Lower lobe of right lung (tissue), 2 donors: ENCODE measurements at regions not wholly inside any gene's neighbourhood (a gene's known extent, or its start where the extent isn't known, plus 50 kb on each side); places are given as distances from the start of the nearest gene placed in this dataset.
A peak's percentile ranks its signal among the peaks of the same experiment; 100 is the strongest.

ENCODE experiments used
- ATAC-seq, 2 donors: fragments of 200-7000 bp; cut with Tn5 transposase; one replicate each; pipeline ENCODE4 v1.9.1; 2020 to 2022; ENCODE audit warnings: mild to moderate bottlenecking in 2 of 2, moderate library complexity in 2 of 2
- DNase-seq: peaks from one replicate; pipeline ENCODE4 v3.0.0-alpha.2; 2020
- H3K27ac ChIP-seq: fragments of 200-600 bp; one replicate; pipeline ENCODE4 v1.8.0; 2022
- H3K27me3 ChIP-seq: fragments of 200-600 bp; one replicate; pipeline ENCODE4 v1.8.0; 2022; ENCODE audit warnings: low read depth
- H3K36me3 ChIP-seq: fragments of 200-600 bp; one replicate; pipeline ENCODE4 v1.8.0; 2022; ENCODE audit warnings: mild to moderate bottlenecking
- H3K4me1 ChIP-seq: fragments of 200-600 bp; one replicate; pipeline ENCODE4 v1.8.0; 2022
- H3K4me3 ChIP-seq: fragments of 200-600 bp; one replicate; pipeline ENCODE4 v1.8.0; 2022; ENCODE audit warnings: mild to moderate bottlenecking
- H3K9me3 ChIP-seq: fragments of 200-600 bp; one replicate; pipeline ENCODE4 v1.8.0; 2022
- intact Hi-C: fragments of 100-400 bp; cut with DNase I; formaldehyde crosslinking; loops from one replicate; pipeline ENCODE4 v1.11.0; 2022
- TF ChIP-seq, protein P1 (sequence below): fragments of 200-600 bp; IDR thresholded peaks from one replicate; pipeline ENCODE4 v1.8.0; 2022; ENCODE audit warnings: antibody characterized with exemption, mild to moderate bottlenecking
- donor health status: DM: no; HTN: yes; CAD: no; lungs with severe emphysema.

DNA sequence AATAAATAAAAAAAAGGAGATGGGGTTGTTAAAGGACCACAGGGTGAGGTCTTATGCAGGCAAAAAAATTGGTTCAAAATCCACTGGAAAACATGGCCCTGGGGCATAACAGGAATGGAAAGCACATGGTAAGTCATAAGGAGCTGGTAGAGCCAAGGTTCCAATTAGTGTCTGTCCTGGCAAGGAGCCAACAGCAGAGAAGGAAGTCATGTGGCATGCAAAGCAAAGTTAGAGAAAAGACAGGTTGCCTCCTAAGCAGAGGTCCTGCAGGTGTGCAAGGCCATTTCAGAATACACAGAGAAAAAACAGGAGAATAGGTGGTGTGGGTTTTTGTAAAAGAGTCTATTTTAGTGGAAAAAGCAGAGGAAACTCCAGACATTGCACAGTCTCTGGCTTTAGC lies 1881.7 kb downstream of the ARAP2 start:
- TF ChIP-seq, protein P1, sequence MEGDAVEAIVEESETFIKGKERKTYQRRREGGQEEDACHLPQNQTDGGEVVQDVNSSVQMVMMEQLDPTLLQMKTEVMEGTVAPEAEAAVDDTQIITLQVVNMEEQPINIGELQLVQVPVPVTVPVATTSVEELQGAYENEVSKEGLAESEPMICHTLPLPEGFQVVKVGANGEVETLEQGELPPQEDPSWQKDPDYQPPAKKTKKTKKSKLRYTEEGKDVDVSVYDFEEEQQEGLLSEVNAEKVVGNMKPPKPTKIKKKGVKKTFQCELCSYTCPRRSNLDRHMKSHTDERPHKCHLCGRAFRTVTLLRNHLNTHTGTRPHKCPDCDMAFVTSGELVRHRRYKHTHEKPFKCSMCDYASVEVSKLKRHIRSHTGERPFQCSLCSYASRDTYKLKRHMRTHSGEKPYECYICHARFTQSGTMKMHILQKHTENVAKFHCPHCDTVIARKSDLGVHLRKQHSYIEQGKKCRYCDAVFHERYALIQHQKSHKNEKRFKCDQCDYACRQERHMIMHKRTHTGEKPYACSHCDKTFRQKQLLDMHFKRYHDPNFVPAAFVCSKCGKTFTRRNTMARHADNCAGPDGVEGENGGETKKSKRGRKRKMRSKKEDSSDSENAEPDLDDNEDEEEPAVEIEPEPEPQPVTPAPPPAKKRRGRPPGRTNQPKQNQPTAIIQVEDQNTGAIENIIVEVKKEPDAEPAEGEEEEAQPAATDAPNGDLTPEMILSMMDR = no peak
- no peaks in the 10 kb centered on the region for H3K36me3 ChIP-seq
- intact Hi-C loops = no loop called here
- no peak overlapping the region for H3K4me3 ChIP-seq
- H3K27ac ChIP-seq = no peak overlapping the region
- ATAC-seq = no peak
- no peaks in the 10 kb centered on the region for H3K4me1 ChIP-seq
- H3K9me3 ChIP-seq = no peaks in the 10 kb centered on the region
- H3K27me3 ChIP-seq = no peaks in the 10 kb centered on the region
- DNase-seq = no peak

GRCh38 chr4:34363842-34364241 lies 1880.5 kb downstream of the ARAP2 start:
- Histone ChIP-seq H3K36me3 (no peaks in the 10 kb centered on the region), H3K4me3 (no peak overlapping the region), H3K4me1 (no peaks in the 10 kb centered on the region), H3K9me3 (no peaks in the 10 kb centered on the region), H3K27ac (no peak overlapping the region), H3K27me3 (no peaks in the 10 kb centered on the region)
- DNase-seq (no peak), ATAC-seq (peak in 1 of 2 donors; percentile 70)
- intact Hi-C loops = no loop called here
- TF ChIP-seq, protein P1 = no peak

DNA sequence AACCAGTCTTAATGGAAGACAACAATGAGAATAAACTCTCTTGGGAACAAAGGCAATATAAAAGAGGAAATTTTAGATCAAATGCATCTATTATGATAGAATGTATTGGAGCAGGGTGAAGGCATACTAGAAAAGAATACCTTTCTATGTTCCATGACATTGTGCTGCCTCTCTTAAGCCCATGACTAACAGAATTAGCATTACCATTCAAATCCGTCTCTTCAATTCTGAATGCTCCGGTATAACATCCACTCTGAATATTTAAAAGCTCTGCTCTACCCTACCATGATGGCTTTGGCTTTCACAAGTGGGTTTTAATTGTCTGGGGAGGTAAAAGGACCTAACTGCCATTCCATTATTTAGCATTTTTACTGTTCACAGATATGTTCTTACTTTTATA lies 1878.4 kb downstream of the ARAP2 start:
- ATAC-seq (no peak), DNase-seq (no peak)
- intact Hi-C loops = no loop called here
- Histone ChIP-seq H3K27ac (no peak overlapping the region), H3K9me3 (no peaks in the 10 kb centered on the region), H3K27me3 (no peaks in the 10 kb centered on the region), H3K36me3 (no peaks in the 10 kb centered on the region), H3K4me3 (no peak overlapping the region), H3K4me1 (no peaks in the 10 kb centered on the region)
- TF ChIP-seq, protein P1 = no peak

DNA sequence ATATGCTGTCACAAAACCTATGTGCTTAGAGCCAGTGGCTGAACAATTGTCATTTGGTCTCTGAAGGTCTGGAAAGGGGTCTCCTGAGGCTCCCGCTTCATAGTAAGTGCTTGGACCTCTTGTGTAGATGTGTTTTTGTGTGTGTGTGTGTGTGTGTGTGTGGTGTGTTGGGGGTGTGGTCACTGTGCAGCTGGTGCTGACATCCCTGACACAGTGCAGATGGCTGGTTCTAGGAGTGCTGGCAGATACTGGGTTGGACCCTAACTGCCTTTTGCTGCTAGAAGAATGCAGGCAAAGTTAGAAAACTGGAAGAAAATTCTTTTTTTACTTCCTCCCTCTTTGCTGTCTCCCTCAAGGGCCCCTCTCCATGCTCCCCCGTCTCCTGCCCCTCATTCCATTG lies 1872.6 kb downstream of the ARAP2 start:
- intact Hi-C loops = no loop called here
- TF ChIP-seq, protein P1 = no peak
- ATAC-seq (no peak), DNase-seq (no peak)
- Histone ChIP-seq H3K9me3 (no peaks in the 10 kb centered on the region), H3K4me3 (no peak overlapping the region), H3K27ac (no peak overlapping the region), H3K36me3 (no peaks in the 10 kb centered on the region), H3K27me3 (no peaks in the 10 kb centered on the region), H3K4me1 (no peaks in the 10 kb centered on the region)

DNA sequence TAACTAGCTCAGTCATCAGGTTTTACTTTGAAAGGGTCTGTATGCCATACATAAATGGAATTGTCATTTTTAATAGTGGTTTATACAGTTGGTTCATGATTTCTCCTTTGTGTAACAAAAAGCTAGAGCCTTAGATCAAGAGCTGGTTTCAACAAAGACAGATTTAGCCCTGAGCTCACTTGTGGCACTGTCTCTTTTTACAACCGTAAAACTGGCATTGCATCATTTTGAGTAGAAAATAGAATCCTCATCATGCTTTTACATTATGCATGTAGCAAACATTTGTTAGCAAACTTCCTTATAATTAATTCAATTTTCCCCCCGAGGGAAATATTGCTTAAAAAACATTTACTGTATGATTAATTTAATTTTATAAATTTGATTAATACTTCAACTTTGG lies 1871.5 kb downstream of the ARAP2 start:
- ATAC-seq (no peak), DNase-seq (no peak)
- no peaks in the 10 kb centered on the region for H3K9me3 ChIP-seq
- H3K27me3 ChIP-seq = no peaks in the 10 kb centered on the region
- TF ChIP-seq, protein P1 = no peak
- H3K27ac ChIP-seq = no peak overlapping the region
- no peak overlapping the region for H3K4me3 ChIP-seq
- H3K36me3 ChIP-seq = no peaks in the 10 kb centered on the region
- H3K4me1 ChIP-seq = no peaks in the 10 kb centered on the region
- intact Hi-C loops = no loop called here

DNA sequence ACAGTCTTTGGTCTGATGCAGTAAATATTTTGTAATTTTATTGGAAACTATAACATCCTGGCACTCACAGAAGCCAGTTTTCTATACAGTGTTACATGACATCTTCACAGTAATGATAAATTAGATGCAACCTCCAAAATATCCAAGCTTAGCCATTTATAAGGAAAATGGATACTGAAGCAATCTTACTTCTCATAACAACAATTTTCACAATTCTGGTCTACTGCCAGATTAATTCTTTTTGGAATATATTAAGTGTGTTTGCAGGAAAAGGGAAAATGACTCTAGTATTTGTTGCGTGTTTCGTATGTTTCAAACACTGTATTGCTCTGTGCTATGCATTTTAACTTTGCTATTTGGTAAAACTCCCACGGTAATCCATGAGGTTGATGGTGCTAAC lies 1870.9 kb downstream of the ARAP2 start:
- no peak overlapping the region for H3K27ac ChIP-seq
- H3K4me3 ChIP-seq = no peak overlapping the region
- TF ChIP-seq, protein P1 = no peak
- H3K9me3 ChIP-seq = no peaks in the 10 kb centered on the region
- H3K27me3 ChIP-seq = no peaks in the 10 kb centered on the region
- no peaks in the 10 kb centered on the region for H3K4me1 ChIP-seq
- DNase-seq (no peak), ATAC-seq (no peak)
- intact Hi-C loops = no loop called here
- H3K36me3 ChIP-seq = no peaks in the 10 kb centered on the region
